OCI-LY7 (cell line): ENCODE measurements at regions not wholly inside any gene's neighbourhood (a gene's known extent, or its start where the extent isn't known, plus 50 kb on each side); places are given as distances from the start of the nearest gene placed in this dataset.

Source experiments
- BruUV-seq: library from RNA; stranded (reverse); fragments of 400-500 nt; replicated peaks from 2 replicates; lab custom pipeline; 2021; lab: Mats Ljungman, UMichigan
- CTCF ChIA-PET: fragments of 300-600 bp; sonication (Branson Sonifier 250); formaldehyde crosslinking; loops from one replicate; lab custom pipeline; 2022; ENCODE audit warnings: antibody characterized with exemption; ENCODE audit not compliant: unreplicated experiment; lab: Charles Lee
- POLR2A ChIA-PET: fragments of 300-600 bp; sonication (Branson Sonifier 250); formaldehyde crosslinking; loops from one replicate; lab custom pipeline; 2022; ENCODE audit warnings: antibody characterized with exemption; lab: Charles Lee
- DNase-seq: peaks from one replicate; pipeline ENCODE4 v3.0.0-alpha.2; 2015; ENCODE audit warnings: low spot score
- H2AFZ ChIP-seq: fragments of 200-600 bp; sonication (generic), shearing (Covaris generic); 2 replicates; pipeline ENCODE4 v1.6.1; 2014; ENCODE audit warnings: mild to moderate bottlenecking, antibody characterized with exemption, low read length, moderate library complexity
- H3K27ac ChIP-seq: fragments of 200-600 bp; sonication (generic); 2 replicates; pipeline ENCODE4 v1.5.1; 2014; ENCODE audit warnings: mixed run types, low read depth, mild to moderate bottlenecking, moderate library complexity, low read length, inconsistent platforms; ENCODE audit not compliant: poor library complexity, severe bottlenecking
- H3K36me3 ChIP-seq: fragments of 200-600 bp; sonication (generic); 2 replicates; pipeline ENCODE4 v1.6.1; 2014; ENCODE audit warnings: mild to moderate bottlenecking, antibody characterized with exemption, low read length, moderate library complexity, mixed read lengths; ENCODE audit not compliant: insufficient read depth
- H3K4me1 ChIP-seq: fragments of 200-600 bp; sonication (generic); 2 replicates; pipeline ENCODE4 v1.5.1; 2014; ENCODE audit warnings: mild to moderate bottlenecking, low read length; ENCODE audit not compliant: insufficient read depth, poor library complexity, severe bottlenecking
- H3K4me2 ChIP-seq: fragments of 200-600 bp; sonication (generic); 2 replicates; pipeline ENCODE4 v1.6.1; 2014; ENCODE audit warnings: mild to moderate bottlenecking, low read length
- H3K4me3 ChIP-seq: fragments of 200-600 bp; sonication (generic); 2 replicates; pipeline ENCODE4 v1.5.1; 2014; ENCODE audit warnings: mild to moderate bottlenecking, low read depth, low read length; ENCODE audit not compliant: poor library complexity, severe bottlenecking
- H3K79me2 ChIP-seq: fragments of 200-600 bp; sonication (generic); 2 replicates; pipeline ENCODE4 v1.6.1; 2016; ENCODE audit warnings: low read depth, mild to moderate bottlenecking, low read length, moderate library complexity, mixed read lengths; ENCODE audit not compliant: insufficient read depth
- H3K9me2 ChIP-seq: fragments of 200-600 bp; sonication (generic); 2 replicates; pipeline ENCODE4 v1.6.1; 2016; ENCODE audit warnings: mild to moderate bottlenecking, low read length, mixed read lengths; ENCODE audit not compliant: insufficient read depth
- H3K9me3 ChIP-seq: fragments of 200-600 bp; sonication (generic); 2 replicates; pipeline ENCODE4 v1.6.1; 2014; ENCODE audit warnings: mild to moderate bottlenecking, mixed run types, low read length, mixed read lengths
- H4K20me1 ChIP-seq: fragments of 200-600 bp; sonication (generic); 2 replicates; pipeline ENCODE4 v1.6.1; 2014; ENCODE audit warnings: mild to moderate bottlenecking, antibody characterized with exemption, low read length, moderate library complexity, mixed read lengths; ENCODE audit not compliant: insufficient read depth
- EZH2phosphoT487 ChIP-seq: fragments of 200-600 bp; sonication (generic); IDR thresholded peaks from 2 replicates; pipeline ENCODE4 v1.6.1; 2018; ENCODE audit warnings: low read depth, borderline replicate concordance, mild to moderate bottlenecking, mixed run types, antibody characterized with exemption, low read length, moderate library complexity, mixed read lengths
- intact Hi-C: fragments of 100-400 bp; cut with micrococcal nuclease; formaldehyde crosslinking; loops from one replicate; pipeline ENCODE4 v1.10.0; 2022; ENCODE audit not compliant: unreplicated experiment
- TF ChIP-seq, protein P1 (sequence below): fragments of 200-600 bp; sonication (generic); conservative IDR thresholded peaks from 2 replicates; pipeline ENCODE4 v1.5.1; 2014; ENCODE audit warnings: mild to moderate bottlenecking, antibody characterized with exemption, low read length, moderate library complexity, mixed read lengths

- Histone ChIP-seq H3K79me2 (no peaks in the 10 kb centered on the region), H3K9me2 (no peaks in the 10 kb centered on the region), H4K20me1 (no peaks in the 10 kb centered on the region), H3K9me3 (no peaks in the 10 kb centered on the region), H3K4me3 (no peak overlapping the region), H3K36me3 (no peaks in the 10 kb centered on the region), H3K4me1 (no peaks in the 10 kb centered on the region), H2AFZ (no peak overlapping the region), H3K27ac (no peak overlapping the region), H3K4me2 (no peak overlapping the region)
- CTCF ChIA-PET: no interaction called here
- POLR2A ChIA-PET: interaction anchor here (1.6 kb wide), 1 partner anchor 16 kb away, joined by 3 read pairs; no protein-coding TSS in a partner anchor
- no TSS peak for BruUV-seq
- intact Hi-C loops: no loop called here
- no peak for DNase-seq
- TF ChIP-seq EZH2phosphoT487: no peak
- TF ChIP-seq, protein P1, sequence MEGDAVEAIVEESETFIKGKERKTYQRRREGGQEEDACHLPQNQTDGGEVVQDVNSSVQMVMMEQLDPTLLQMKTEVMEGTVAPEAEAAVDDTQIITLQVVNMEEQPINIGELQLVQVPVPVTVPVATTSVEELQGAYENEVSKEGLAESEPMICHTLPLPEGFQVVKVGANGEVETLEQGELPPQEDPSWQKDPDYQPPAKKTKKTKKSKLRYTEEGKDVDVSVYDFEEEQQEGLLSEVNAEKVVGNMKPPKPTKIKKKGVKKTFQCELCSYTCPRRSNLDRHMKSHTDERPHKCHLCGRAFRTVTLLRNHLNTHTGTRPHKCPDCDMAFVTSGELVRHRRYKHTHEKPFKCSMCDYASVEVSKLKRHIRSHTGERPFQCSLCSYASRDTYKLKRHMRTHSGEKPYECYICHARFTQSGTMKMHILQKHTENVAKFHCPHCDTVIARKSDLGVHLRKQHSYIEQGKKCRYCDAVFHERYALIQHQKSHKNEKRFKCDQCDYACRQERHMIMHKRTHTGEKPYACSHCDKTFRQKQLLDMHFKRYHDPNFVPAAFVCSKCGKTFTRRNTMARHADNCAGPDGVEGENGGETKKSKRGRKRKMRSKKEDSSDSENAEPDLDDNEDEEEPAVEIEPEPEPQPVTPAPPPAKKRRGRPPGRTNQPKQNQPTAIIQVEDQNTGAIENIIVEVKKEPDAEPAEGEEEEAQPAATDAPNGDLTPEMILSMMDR: no peak
Measured at GRCh38 chr12:68411371-68411770, 79.2 kb upstream of the MDM1 start.

DNA sequence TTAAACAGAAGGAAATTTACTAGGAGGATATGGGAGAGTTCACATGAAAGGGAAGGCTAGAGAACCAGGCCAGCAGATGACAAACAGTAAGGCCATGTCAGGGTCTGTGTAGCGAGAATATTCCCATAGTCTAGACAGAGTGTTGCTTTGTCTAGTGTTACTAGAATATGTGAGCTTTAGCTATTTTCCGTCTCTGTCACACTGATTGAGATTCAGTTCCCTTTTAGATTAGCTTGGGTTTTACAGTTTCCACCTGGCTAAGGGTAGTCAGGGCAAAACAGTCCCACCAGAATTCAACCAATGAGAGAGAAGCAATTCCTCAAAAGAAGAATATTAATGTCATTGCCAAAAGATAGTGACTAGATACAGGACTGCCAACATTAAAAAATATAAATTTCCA is 82.8 kb upstream of the MDM1 start:
- H3K4me1 ChIP-seq: no peaks in the 10 kb centered on the region
- H3K27ac ChIP-seq: no peak overlapping the region
- H3K79me2 ChIP-seq: no peaks in the 10 kb centered on the region
- intact Hi-C loops: no loop called here
- no peak overlapping the region for H2AFZ ChIP-seq
- DNase-seq: no peak
- BruUV-seq: no TSS peak
- no peaks in the 10 kb centered on the region for H4K20me1 ChIP-seq
- H3K36me3 ChIP-seq: no peaks in the 10 kb centered on the region
- no peaks in the 10 kb centered on the region for H3K9me2 ChIP-seq
- ChIA-PET CTCF (no interaction called here), POLR2A (no interaction called here)
- no peak overlapping the region for H3K4me2 ChIP-seq
- H3K9me3 ChIP-seq: no peaks in the 10 kb centered on the region
- H3K4me3 ChIP-seq: no peak overlapping the region
- no peak for TF ChIP-seq EZH2phosphoT487
- TF ChIP-seq, protein P1: no peak

GRCh38 chr12:68416350-68416749 is 84.2 kb upstream of the MDM1 start:
- no TSS peak for BruUV-seq

More at GRCh38 chr12:68416350-68416749, 84.2 kb upstream of the MDM1 start:
- Histone ChIP-seq H2AFZ (no peak overlapping the region), H3K9me3 (no peaks in the 10 kb centered on the region), H3K36me3 (no peaks in the 10 kb centered on the region), H3K27ac (no peak overlapping the region), H3K4me2 (no peak overlapping the region), H3K4me3 (no peak overlapping the region), H3K79me2 (no peaks in the 10 kb centered on the region), H3K9me2 (no peaks in the 10 kb centered on the region), H3K4me1 (no peaks in the 10 kb centered on the region), H4K20me1 (no peaks in the 10 kb centered on the region)
- no peak for DNase-seq
- POLR2A ChIA-PET: interaction anchor here (0.6 to 1.1 kb wide), 2 partner anchors 35 to 336 kb away, joined by 3 read pairs; no protein-coding TSS in a partner anchor
- TF ChIP-seq EZH2phosphoT487: no peak
- TF ChIP-seq, protein P1: no peak
- CTCF ChIA-PET: no interaction called here
- intact Hi-C loops: no loop called here
